MG63 (cell line): ENCODE measurements at regions not wholly inside any gene's neighbourhood (a gene's known extent, or its start where the extent isn't known, plus 50 kb on each side); places are given as distances from the start of the nearest gene placed in this dataset.

Experiments used
- DNase-seq: peaks from one replicate; pipeline ENCODE4 v3.0.0-alpha.2; 2020
- H3K27me3 ChIP-seq: fragments of 250-450 bp; sonication (Bioruptor Pico); 2 replicates; pipeline ENCODE4 v1.5.1; 2020; ENCODE audit warnings: mild to moderate bottlenecking, moderate library complexity
- H3K36me3 ChIP-seq: fragments of 250-450 bp; sonication (Bioruptor Pico); 2 replicates; pipeline ENCODE4 v1.5.1; 2020; ENCODE audit warnings: mild to moderate bottlenecking, moderate library complexity
- H3K4me3 ChIP-seq: fragments of 250-450 bp; sonication (Bioruptor Pico); 2 replicates; pipeline ENCODE4 v1.5.1; 2020; ENCODE audit warnings: mild to moderate bottlenecking, moderate library complexity
- H3K9me3 ChIP-seq: fragments of 250-450 bp; sonication (Bioruptor Pico); 2 replicates; pipeline ENCODE4 v1.5.1; 2020; ENCODE audit warnings: mild to moderate bottlenecking, moderate library complexity

- no peak for DNase-seq
- no peaks in the 10 kb centered on the region for H3K27me3 ChIP-seq
- H3K9me3 ChIP-seq = no peaks in the 10 kb centered on the region
- H3K36me3 ChIP-seq = no peaks in the 10 kb centered on the region
- H3K4me3 ChIP-seq = no peak overlapping the region
Observed at GRCh38 chr2:220103596-220103995, 476.2 kb downstream of the SLC4A3 start.

- Histone ChIP-seq H3K27me3 (no peaks in the 10 kb centered on the region), H3K4me3 (no peak overlapping the region), H3K36me3 (no peaks in the 10 kb centered on the region), H3K9me3 (no peaks in the 10 kb centered on the region)
- DNase-seq = peak; percentile 71
Observed at GRCh38 chr2:220104871-220105351, 477.5 kb downstream of the SLC4A3 start.

GRCh38 chr2:220106065-220106464 is 478.6 kb downstream of the SLC4A3 start:
- DNase-seq = no peak
- Histone ChIP-seq H3K4me3 (no peak overlapping the region), H3K9me3 (no peaks in the 10 kb centered on the region), H3K36me3 (no peaks in the 10 kb centered on the region), H3K27me3 (no peaks in the 10 kb centered on the region)

GRCh38 chr2:220107380-220107791 is 480.0 kb downstream of the SLC4A3 start:
- Histone ChIP-seq H3K27me3 (no peaks in the 10 kb centered on the region), H3K9me3 (no peaks in the 10 kb centered on the region), H3K4me3 (no peak overlapping the region), H3K36me3 (no peaks in the 10 kb centered on the region)
- DNase-seq = no peak

DNA sequence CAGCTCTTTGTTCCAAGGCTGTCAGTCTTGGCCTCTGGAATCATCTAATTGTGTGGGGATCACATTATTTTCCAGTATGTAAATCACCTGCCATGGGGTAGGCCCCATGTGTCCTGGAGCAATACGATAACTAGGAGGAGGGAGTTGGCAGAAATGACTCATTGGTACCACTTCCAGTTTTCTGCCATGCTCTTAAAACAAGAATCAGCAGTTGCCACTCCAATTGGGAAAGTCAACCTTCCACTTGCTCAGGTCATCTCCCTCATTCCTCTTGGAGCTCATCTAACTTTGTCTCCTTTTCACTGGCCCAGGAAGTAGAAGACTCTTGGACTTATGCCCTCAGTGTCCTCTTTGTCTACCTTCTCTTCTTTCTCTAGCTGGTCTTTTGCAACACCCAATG is 487.0 kb downstream of the SLC4A3 start:
- H3K27me3 ChIP-seq = no peaks in the 10 kb centered on the region
- H3K4me3 ChIP-seq = no peak overlapping the region
- peaks cover 12% of the 10 kb centered on the region; the same call in 1 of the 2 replicates for H3K9me3 ChIP-seq
- no peak for DNase-seq
- no peaks in the 10 kb centered on the region for H3K36me3 ChIP-seq

DNA sequence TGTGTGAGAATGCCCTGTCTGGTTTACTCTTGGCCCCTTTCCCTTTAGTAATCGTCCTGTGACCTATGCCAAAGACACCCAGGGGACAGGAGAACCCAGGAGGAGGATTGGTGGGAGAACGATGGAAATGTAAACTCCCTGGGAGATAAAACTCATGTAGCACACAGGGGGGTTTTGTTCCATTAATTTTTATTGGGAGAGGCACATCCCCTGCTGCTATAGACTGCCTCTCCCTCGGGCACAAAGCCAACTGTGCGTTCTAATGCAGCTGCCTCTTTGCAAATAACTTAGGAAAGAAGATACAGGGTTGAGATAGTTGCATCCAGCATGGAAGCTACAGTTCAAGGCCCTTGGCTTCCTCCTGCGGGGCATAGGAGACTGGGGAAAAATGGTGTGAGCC is 489.6 kb downstream of the SLC4A3 start:
- peaks cover 12% of the 10 kb centered on the region; the same call in 1 of the 2 replicates for H3K9me3 ChIP-seq
- H3K36me3 ChIP-seq = no peaks in the 10 kb centered on the region
- no peak for DNase-seq
- H3K27me3 ChIP-seq = no peaks in the 10 kb centered on the region
- no peak overlapping the region for H3K4me3 ChIP-seq

DNA sequence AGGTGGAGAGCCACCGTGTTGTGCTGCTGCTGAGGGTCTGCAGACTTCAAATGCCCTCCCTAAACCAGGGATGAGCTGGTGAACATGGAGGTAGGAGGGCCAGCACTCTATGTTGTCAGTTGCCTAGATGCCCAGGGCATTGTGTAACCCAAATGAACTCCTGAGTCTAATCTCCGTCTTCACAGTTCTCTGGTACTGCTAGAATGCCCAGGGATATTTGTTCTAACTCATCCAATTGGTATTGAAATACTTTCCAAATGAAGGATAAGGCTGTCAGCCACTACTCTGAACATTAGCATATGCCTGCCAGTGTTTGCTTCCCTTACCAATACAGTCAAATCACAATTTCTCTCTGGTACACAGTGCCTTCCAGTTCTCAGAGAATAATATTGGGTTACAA is 492.6 kb downstream of the SLC4A3 start:
- Histone ChIP-seq H3K36me3 (no peaks in the 10 kb centered on the region), H3K27me3 (no peaks in the 10 kb centered on the region), H3K9me3 (0 out of 2 replicates have a peak, but pooled peaks cover 3% of the 10 kb centered on the region), H3K4me3 (no peak overlapping the region)
- no peak for DNase-seq

- Histone ChIP-seq H3K9me3 (no peaks in the 10 kb centered on the region), H3K27me3 (no peaks in the 10 kb centered on the region), H3K4me3 (no peak overlapping the region), H3K36me3 (no peaks in the 10 kb centered on the region)
- DNase-seq = no peak
Observed at GRCh38 chr2:220123751-220124150, 496.3 kb downstream of the SLC4A3 start.

- H3K4me3 ChIP-seq = no peak overlapping the region
- no peaks in the 10 kb centered on the region for H3K27me3 ChIP-seq
- no peaks in the 10 kb centered on the region for H3K9me3 ChIP-seq
- no peak for DNase-seq
- H3K36me3 ChIP-seq = no peaks in the 10 kb centered on the region
Observed at GRCh38 chr2:220125551-220125950, 498.1 kb downstream of the SLC4A3 start.

DNA sequence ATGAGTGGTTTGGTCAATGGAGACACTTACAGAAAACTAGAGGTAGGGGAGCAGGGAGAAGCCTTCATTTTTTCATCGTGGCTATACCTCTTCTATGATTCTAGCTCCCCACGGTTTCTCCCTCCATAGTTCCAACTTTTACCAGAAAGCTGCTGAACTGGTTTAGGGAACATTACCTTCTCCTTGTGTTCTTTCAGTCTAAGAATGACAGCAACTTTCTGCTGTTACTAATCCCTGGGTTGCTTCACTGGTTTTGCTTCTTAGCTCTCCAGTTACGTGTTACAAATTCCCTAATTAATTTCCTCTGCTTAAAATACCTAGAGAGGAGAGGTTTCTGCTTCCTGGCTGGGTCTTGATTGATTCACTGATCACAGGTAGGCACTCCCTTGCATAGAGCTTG is 499.9 kb downstream of the SLC4A3 start:
- no peaks in the 10 kb centered on the region for H3K36me3 ChIP-seq
- no peak for DNase-seq
- peaks cover 4% of the 10 kb centered on the region; the same call in 1 of the 2 replicates for H3K9me3 ChIP-seq
- H3K27me3 ChIP-seq = no peaks in the 10 kb centered on the region
- no peak overlapping the region for H3K4me3 ChIP-seq

GRCh38 chr2:220127876-220128275 is 500.4 kb downstream of the SLC4A3 start:
- Histone ChIP-seq H3K27me3 (no peaks in the 10 kb centered on the region), H3K9me3 (peaks cover 4% of the 10 kb centered on the region; the same call in 1 of the 2 replicates), H3K4me3 (no peak overlapping the region), H3K36me3 (no peaks in the 10 kb centered on the region)
- no peak for DNase-seq

DNA sequence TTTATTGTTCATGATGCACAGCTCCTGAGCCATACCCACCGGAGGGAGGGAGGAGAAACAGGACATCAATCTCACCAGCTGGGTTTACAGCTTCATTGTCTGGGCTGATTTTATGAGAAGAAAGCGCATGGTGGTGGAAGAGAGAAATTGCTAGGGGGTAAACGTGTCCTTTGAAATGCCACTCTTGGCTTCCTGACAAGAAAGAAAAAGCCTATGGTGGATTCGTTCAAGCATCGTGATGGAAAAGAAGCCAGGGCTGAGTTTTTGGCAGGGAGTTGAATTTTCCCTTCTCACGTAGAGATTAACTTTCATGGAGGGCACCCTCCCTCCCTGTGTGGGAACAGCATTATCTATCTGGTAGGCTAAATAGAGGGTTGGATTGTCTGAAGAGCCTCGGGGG is 502.0 kb downstream of the SLC4A3 start:
- DNase-seq = no peak
- Histone ChIP-seq H3K36me3 (no peaks in the 10 kb centered on the region), H3K27me3 (no peaks in the 10 kb centered on the region), H3K9me3 (peaks cover 4% of the 10 kb centered on the region; the same call in 1 of the 2 replicates), H3K4me3 (no peak overlapping the region)

DNA sequence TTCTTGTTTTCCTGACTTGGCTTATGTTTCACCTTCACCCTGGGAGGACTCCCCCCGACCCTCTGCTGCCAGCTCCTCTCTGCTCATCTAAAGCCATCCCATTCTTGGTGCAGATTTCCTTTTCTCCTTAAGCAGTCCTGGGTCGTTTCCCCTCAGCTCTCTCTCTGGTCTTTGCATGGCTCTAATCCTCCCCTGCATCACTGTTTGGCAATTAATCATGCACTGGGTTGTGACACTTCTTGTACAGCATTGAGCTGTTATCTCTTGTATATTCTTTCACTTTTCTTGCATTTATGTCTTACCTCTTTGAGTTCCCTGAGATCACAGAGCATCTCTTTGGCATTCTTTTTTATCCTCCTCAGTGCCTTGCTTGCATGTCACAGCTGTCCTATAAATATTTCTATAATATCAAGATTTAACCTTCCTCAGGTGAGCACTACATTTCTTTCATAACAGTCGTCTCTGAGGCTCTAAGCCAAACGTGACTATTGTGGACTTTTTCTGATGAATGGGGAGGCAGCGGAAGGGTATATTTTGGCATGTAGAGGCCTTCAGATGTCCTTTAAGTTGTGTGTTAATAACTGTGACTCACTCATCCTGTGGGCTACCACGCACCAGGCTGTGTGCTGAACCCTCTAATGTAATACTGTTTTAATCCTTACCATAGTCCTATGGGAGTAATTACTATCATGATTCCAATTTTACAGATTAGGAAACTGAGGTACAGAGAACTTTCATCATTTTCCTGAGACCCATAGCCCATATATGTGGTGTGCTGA is 507.5 kb downstream of the SLC4A3 start:
- Histone ChIP-seq H3K27me3 (no peaks in the 10 kb centered on the region), H3K9me3 (peaks cover 4% of the 10 kb centered on the region; the same call in 1 of the 2 replicates), H3K4me3 (no peak overlapping the region), H3K36me3 (no peaks in the 10 kb centered on the region)
- no peak for DNase-seq

DNA sequence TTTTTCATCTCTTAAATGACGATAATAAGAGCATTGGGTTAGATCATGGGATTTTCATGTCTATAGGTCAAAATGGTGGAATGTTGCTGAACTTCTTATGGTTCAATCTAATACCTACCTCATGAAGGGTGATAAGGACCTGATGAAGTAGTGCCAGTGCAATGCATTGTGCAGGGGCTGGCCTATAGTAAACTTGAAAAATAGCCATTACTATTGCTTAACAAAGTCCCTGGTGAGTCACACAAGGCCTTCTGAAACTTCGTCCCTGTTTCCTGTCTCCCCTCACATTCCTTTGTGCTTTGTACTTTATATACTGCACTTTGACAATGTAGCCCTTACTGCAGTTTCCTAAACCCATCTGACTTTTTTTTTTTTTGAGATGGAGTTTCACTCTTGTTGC is 515.9 kb downstream of the SLC4A3 start:
- peak; percentile 37 for DNase-seq
- Histone ChIP-seq H3K9me3 (peaks cover 2% of the 10 kb centered on the region; the same call in 1 of the 2 replicates), H3K27me3 (no peaks in the 10 kb centered on the region), H3K4me3 (no peak overlapping the region), H3K36me3 (no peaks in the 10 kb centered on the region)

DNA sequence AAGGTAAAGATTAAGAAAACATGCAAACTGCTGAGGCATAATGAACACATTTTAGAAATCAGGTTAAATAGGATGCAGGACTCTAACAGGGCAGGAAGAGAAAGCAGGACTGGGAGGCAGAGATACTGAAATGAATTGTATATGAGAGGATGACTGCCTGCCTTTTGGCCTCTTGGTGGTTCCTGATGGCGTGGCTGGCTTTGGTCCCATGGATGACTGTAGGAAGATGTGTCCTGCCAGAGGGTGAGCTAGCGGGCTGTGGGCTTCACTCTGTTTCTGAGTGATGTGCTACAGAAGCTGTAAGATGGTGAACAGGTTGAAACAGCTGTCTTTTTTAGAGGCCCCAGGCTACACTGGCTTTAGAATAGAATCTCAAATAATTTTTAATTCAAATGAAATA is 517.0 kb downstream of the SLC4A3 start:
- DNase-seq = peak; percentile 94
- Histone ChIP-seq H3K27me3 (no peaks in the 10 kb centered on the region), H3K9me3 (peaks cover 2% of the 10 kb centered on the region; the same call in 1 of the 2 replicates), H3K36me3 (no peaks in the 10 kb centered on the region), H3K4me3 (no peak overlapping the region)

GRCh38 chr2:220147161-220148038 is 520.0 kb downstream of the SLC4A3 start:
- peaks cover 1% of the 10 kb centered on the region; the same call in 1 of the 2 replicates for H3K9me3 ChIP-seq
- no peak overlapping the region for H3K4me3 ChIP-seq
- DNase-seq = peak; percentile 68
- no peaks in the 10 kb centered on the region for H3K36me3 ChIP-seq
- no peaks in the 10 kb centered on the region for H3K27me3 ChIP-seq
